ENCODE measurements at regions not wholly inside any gene's neighbourhood (a gene's known extent, or its start where the extent isn't known, plus 50 kb on each side); places are given as distances from the start of the nearest gene placed in this dataset.

GRCh38 chr12:13581031-13581430, 384.5 kb downstream of the EMP1 start:
- TF ChIP-seq ELK1 (IDR thresholded peaks at IDR 0.05; ENCODE audit: low read depth, low read length) (no peak), RAD21 (conservative IDR thresholded peaks at IDR 0.05 in 1 of 2, IDR thresholded peaks at IDR 0.05 in 1 of 2) (no peak), CTCF (IDR thresholded peaks at IDR 0.05) (no peak), PHF8 (IDR thresholded peaks at IDR 0.05; ENCODE audit: borderline replicate concordance, low read depth) (no peak)

All from A549 (cell line).